Activated CD4-positive, alpha-beta memory T cell treated with anti-CD3 and anti-CD28 coated beads for 36 hours (primary cell): ENCODE measurements at regions not wholly inside any gene's neighbourhood (a gene's known extent, or its start where the extent isn't known, plus 50 kb on each side); places are given as distances from the start of the nearest gene placed in this dataset.

Experiments used
- CTCF ChIA-PET: fragments of 350-600 bp; sonication (Branson Sonifier 250); formaldehyde crosslinking; loops from one replicate; lab custom pipeline; 2021; ENCODE audit warnings: antibody characterized with exemption, inconsistent platforms; lab: Charles Lee
- POLR2A ChIA-PET: fragments of 350-600 bp; sonication (Branson Sonifier 250); formaldehyde crosslinking; loops from one replicate; lab custom pipeline; 2021; ENCODE audit warnings: antibody characterized with exemption; lab: Charles Lee
- DNase-seq: peaks from one replicate; pipeline ENCODE4 v3.0.0-alpha.2; 2020
- H3K27ac Mint-ChIP-seq: one replicate; pipeline ENCODE4 v1.8.0; 2021; ENCODE audit warnings: mixed read lengths
- H3K27me3 Mint-ChIP-seq: one replicate; pipeline ENCODE4 v1.8.0; 2021; ENCODE audit warnings: mixed read lengths
- H3K36me3 Mint-ChIP-seq: one replicate; pipeline ENCODE4 v1.8.0; 2021; ENCODE audit warnings: mixed read lengths
- H3K4me1 Mint-ChIP-seq: one replicate; pipeline ENCODE4 v1.8.0; 2021; ENCODE audit warnings: low read depth, mixed read lengths
- H3K4me3 Mint-ChIP-seq: one replicate; pipeline ENCODE4 v1.8.0; 2021; ENCODE audit warnings: mild to moderate bottlenecking, mixed read lengths
- H3K9me3 Mint-ChIP-seq: one replicate; pipeline ENCODE4 v1.8.0; 2021; ENCODE audit warnings: mixed read lengths
- intact Hi-C: fragments of 100-400 bp; cut with micrococcal nuclease; formaldehyde crosslinking; loops from one replicate; pipeline ENCODE4 v1.15.1; 2023

GRCh38 chr14:97704316-97704885 is 907.2 kb downstream of the VRK1 start:
- no peak overlapping the region for H3K4me3 Mint-ChIP-seq
- no peaks in the 10 kb centered on the region for H3K27me3 Mint-ChIP-seq
- DNase-seq = no peak
- ChIA-PET CTCF (no interaction called here), POLR2A (interaction anchor here (1.3 kb wide), 1 partner anchor 9 kb away, joined by 3 read pairs; no protein-coding TSS in a partner anchor)
- intact Hi-C loops = loop anchor here (5.0 to 10.0 kb wide), 4 partner anchors 67 to 1490 kb away; no protein-coding TSS in a partner anchor
- no peaks in the 10 kb centered on the region for H3K36me3 Mint-ChIP-seq
- H3K27ac Mint-ChIP-seq = peak overlapping the region; percentile 82
- peaks cover 8% of the 10 kb centered on the region for H3K9me3 Mint-ChIP-seq
- peaks cover 74% of the 10 kb centered on the region for H3K4me1 Mint-ChIP-seq

- ChIA-PET CTCF (no interaction called here), POLR2A (no interaction called here)
- H3K9me3 Mint-ChIP-seq = peaks cover 2% of the 10 kb centered on the region
- no peaks in the 10 kb centered on the region for H3K27me3 Mint-ChIP-seq
- H3K27ac Mint-ChIP-seq = peak overlapping the region; percentile 82
- H3K36me3 Mint-ChIP-seq = no peaks in the 10 kb centered on the region
- intact Hi-C loops = loop anchor here (5.0 to 10.0 kb wide), 5 partner anchors 287 to 1567 kb away; partner anchors contain the start of gene BCL11B
- no peak overlapping the region for H3K4me3 Mint-ChIP-seq
- DNase-seq = no peak
- peaks cover 78% of the 10 kb centered on the region for H3K4me1 Mint-ChIP-seq
These were observed 907.9 kb downstream of the VRK1 start for GRCh38 chr14:97705107-97705506.

- ChIA-PET POLR2A (no interaction called here), CTCF (interaction anchor here (1.1 kb wide), 1 partner anchor 433 kb away, joined by 3 read pairs; no protein-coding TSS in a partner anchor)
- H3K9me3 Mint-ChIP-seq = peaks cover 2% of the 10 kb centered on the region
- peaks cover 85% of the 10 kb centered on the region for H3K4me1 Mint-ChIP-seq
- H3K36me3 Mint-ChIP-seq = no peaks in the 10 kb centered on the region
- no peaks in the 10 kb centered on the region for H3K27me3 Mint-ChIP-seq
- DNase-seq = peak; percentile 44
- intact Hi-C loops = loop anchor here (2.0 to 10.0 kb wide), 9 partner anchors 19 to 1566 kb away; partner anchors contain the start of gene BCL11B
- H3K4me3 Mint-ChIP-seq = no peak overlapping the region
- H3K27ac Mint-ChIP-seq = peak overlapping the region; percentile 38
These were observed 908.8 kb downstream of the VRK1 start for GRCh38 chr14:97705976-97706375.

GRCh38 chr14:97706819-97707218 is 909.6 kb downstream of the VRK1 start:
- Mint-ChIP-seq H3K4me3 (no peak overlapping the region), H3K27ac (peak overlapping the region; percentile 38), H3K27me3 (no peaks in the 10 kb centered on the region), H3K36me3 (no peaks in the 10 kb centered on the region), H3K4me1 (peaks cover 89% of the 10 kb centered on the region), H3K9me3 (peaks cover 2% of the 10 kb centered on the region)
- DNase-seq = peak; percentile 28
- ChIA-PET CTCF (interaction anchor here (1.0 to 1.1 kb wide), 2 partner anchors 318 to 432 kb away, joined by 3 read pairs; no protein-coding TSS in a partner anchor), POLR2A (no interaction called here)
- intact Hi-C loops = loop anchor here (2.0 to 10.0 kb wide), 9 partner anchors 18 to 1565 kb away; partner anchors contain the start of gene BCL11B

GRCh38 chr14:97707603-97708002 is 910.4 kb downstream of the VRK1 start:
- Mint-ChIP-seq H3K36me3 (no peaks in the 10 kb centered on the region), H3K9me3 (peaks cover 2% of the 10 kb centered on the region), H3K4me3 (no peak overlapping the region), H3K27ac (no peak overlapping the region), H3K4me1 (peaks cover 90% of the 10 kb centered on the region), H3K27me3 (no peaks in the 10 kb centered on the region)
- POLR2A ChIA-PET = no interaction called here
- peak; percentile 60 for DNase-seq
- CTCF ChIA-PET = interaction anchor here (1.0 kb wide), 1 partner anchor 317 kb away, joined by 3 read pairs; no protein-coding TSS in a partner anchor
- intact Hi-C loops = loop anchor here (2.0 to 10.0 kb wide), 9 partner anchors 17 to 1565 kb away; partner anchors contain the start of gene BCL11B

- Mint-ChIP-seq H3K27ac (no peak overlapping the region), H3K27me3 (no peaks in the 10 kb centered on the region), H3K36me3 (no peaks in the 10 kb centered on the region), H3K4me1 (peaks cover 82% of the 10 kb centered on the region), H3K9me3 (no peaks in the 10 kb centered on the region), H3K4me3 (no peak overlapping the region)
- ChIA-PET CTCF (no interaction called here), POLR2A (no interaction called here)
- intact Hi-C loops = loop anchor here (5.0 to 10.0 kb wide), 5 partner anchors 283 to 1563 kb away; partner anchors contain the start of gene BCL11B
- peak; percentile 52 for DNase-seq
These were observed 912.4 kb downstream of the VRK1 start for GRCh38 chr14:97709552-97709951.

- intact Hi-C loops = no loop called here
- Mint-ChIP-seq H3K9me3 (no peaks in the 10 kb centered on the region), H3K4me1 (peaks cover 71% of the 10 kb centered on the region), H3K27me3 (no peaks in the 10 kb centered on the region), H3K36me3 (no peaks in the 10 kb centered on the region), H3K4me3 (no peak overlapping the region), H3K27ac (no peak overlapping the region)
- POLR2A ChIA-PET = no interaction called here
- DNase-seq = no peak
- CTCF ChIA-PET = no interaction called here
These were observed 913.5 kb downstream of the VRK1 start for GRCh38 chr14:97710726-97711125.

- ChIA-PET CTCF (interaction anchor here (0.9 to 1.5 kb wide), 2 partner anchors 14 to 53 kb away, joined by 3 read pairs; no protein-coding TSS in a partner anchor), POLR2A (no interaction called here)
- peaks cover 55% of the 10 kb centered on the region for H3K4me1 Mint-ChIP-seq
- H3K9me3 Mint-ChIP-seq = peaks cover 2% of the 10 kb centered on the region
- H3K27ac Mint-ChIP-seq = peak overlapping the region; percentile 58
- intact Hi-C loops = no loop called here
- DNase-seq = no peak
- no peaks in the 10 kb centered on the region for H3K27me3 Mint-ChIP-seq
- H3K4me3 Mint-ChIP-seq = no peak overlapping the region
- no peaks in the 10 kb centered on the region for H3K36me3 Mint-ChIP-seq
These were observed 915.3 kb downstream of the VRK1 start for GRCh38 chr14:97712471-97712870.

GRCh38 chr14:97713023-97713422 is 915.8 kb downstream of the VRK1 start:
- POLR2A ChIA-PET = interaction anchor here (0.7 to 0.9 kb wide), 2 partner anchors 9 to 11 kb away, joined by 3 read pairs; no protein-coding TSS in a partner anchor
- peak overlapping the region; percentile 58 for H3K27ac Mint-ChIP-seq
- H3K9me3 Mint-ChIP-seq = peaks cover 2% of the 10 kb centered on the region

GRCh38 chr14:97718886-97719442 is 921.8 kb downstream of the VRK1 start:
- intact Hi-C loops = no loop called here
- peaks cover 37% of the 10 kb centered on the region for H3K4me1 Mint-ChIP-seq
- no peak overlapping the region for H3K27ac Mint-ChIP-seq
- ChIA-PET CTCF (no interaction called here), POLR2A (no interaction called here)
- H3K36me3 Mint-ChIP-seq = no peaks in the 10 kb centered on the region
- H3K27me3 Mint-ChIP-seq = no peaks in the 10 kb centered on the region
- H3K4me3 Mint-ChIP-seq = no peak overlapping the region
- no peak for DNase-seq
- H3K9me3 Mint-ChIP-seq = peaks cover 8% of the 10 kb centered on the region

More at GRCh38 chr14:97713023-97713422, 915.8 kb downstream of the VRK1 start:
- Mint-ChIP-seq H3K4me3 (no peak overlapping the region), H3K36me3 (no peaks in the 10 kb centered on the region), H3K27me3 (no peaks in the 10 kb centered on the region), H3K4me1 (peaks cover 50% of the 10 kb centered on the region)
- intact Hi-C loops = no loop called here
- CTCF ChIA-PET = interaction anchor here (0.9 to 1.5 kb wide), 2 partner anchors 15 to 53 kb away, joined by 3 read pairs; no protein-coding TSS in a partner anchor
- peak; percentile 64 for DNase-seq

- Mint-ChIP-seq H3K9me3 (peaks cover 8% of the 10 kb centered on the region), H3K27ac (peak overlapping the region; percentile 4), H3K27me3 (no peaks in the 10 kb centered on the region), H3K4me3 (no peak overlapping the region), H3K36me3 (no peaks in the 10 kb centered on the region), H3K4me1 (peaks cover 46% of the 10 kb centered on the region)
- DNase-seq = peak; percentile 46
- ChIA-PET POLR2A (no interaction called here), CTCF (no interaction called here)
- intact Hi-C loops = loop anchor here (5.0 kb wide), 4 partner anchors 98 to 467 kb away; no protein-coding TSS in a partner anchor
These were observed 922.7 kb downstream of the VRK1 start for GRCh38 chr14:97719931-97720330.

- peaks cover 6% of the 10 kb centered on the region for H3K9me3 Mint-ChIP-seq
- H3K27ac Mint-ChIP-seq = no peak overlapping the region
- POLR2A ChIA-PET = interaction anchor here (1.0 kb wide), 1 partner anchor 10 kb away, joined by 3 read pairs; no protein-coding TSS in a partner anchor
- peaks cover 58% of the 10 kb centered on the region for H3K4me1 Mint-ChIP-seq
- no peaks in the 10 kb centered on the region for H3K27me3 Mint-ChIP-seq
- no peak for DNase-seq
- no peaks in the 10 kb centered on the region for H3K36me3 Mint-ChIP-seq
- CTCF ChIA-PET = no interaction called here
- no peak overlapping the region for H3K4me3 Mint-ChIP-seq
- intact Hi-C loops = loop anchor here (5.0 kb wide), 4 partner anchors 101 to 464 kb away; no protein-coding TSS in a partner anchor
These were observed 926.2 kb downstream of the VRK1 start for GRCh38 chr14:97723351-97723750.
